ENCODE measurements at regions not wholly inside any gene's neighbourhood (a gene's known extent, or its start where the extent isn't known, plus 50 kb on each side); places are given as distances from the start of the nearest gene placed in this dataset.
A peak's percentile ranks its signal among the peaks of the same experiment; 100 is the strongest.

DNA sequence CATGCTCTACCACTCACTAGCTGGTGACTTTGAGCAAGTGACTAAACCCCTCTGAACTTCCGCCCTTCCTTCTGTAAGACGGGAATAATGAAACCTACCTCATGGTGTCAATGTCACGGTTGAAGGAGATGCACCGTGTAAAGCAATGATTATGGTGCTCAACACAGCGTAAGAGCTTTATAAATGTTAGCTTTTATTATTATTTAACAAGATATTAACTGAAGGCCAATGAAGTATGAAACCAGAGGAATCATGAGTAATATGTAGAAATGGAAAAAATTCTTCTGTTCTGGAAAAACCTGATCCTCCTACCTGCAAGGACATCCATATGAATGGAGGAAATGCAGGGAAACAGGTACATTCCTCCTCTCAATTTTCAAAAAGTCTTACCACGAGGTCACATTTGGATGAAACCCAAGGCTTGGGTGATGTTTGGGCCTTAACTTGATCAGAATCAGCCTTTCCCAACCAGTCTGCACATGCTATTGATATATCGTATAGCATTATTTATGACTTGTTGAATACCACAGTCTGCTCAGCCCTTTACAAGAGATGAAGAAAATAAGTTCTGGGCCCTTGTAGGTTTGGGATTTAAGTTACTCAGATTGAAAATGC lies 166.8 kb upstream of the TBX3 start:
- Histone ChIP-seq H3K4me1 (ENCODE audit: insufficient read depth, insufficient read length) (no peaks in the 10 kb centered on the region), H3K9ac (ENCODE audit: insufficient read length, low read depth) (no peak overlapping the region)

DNA sequence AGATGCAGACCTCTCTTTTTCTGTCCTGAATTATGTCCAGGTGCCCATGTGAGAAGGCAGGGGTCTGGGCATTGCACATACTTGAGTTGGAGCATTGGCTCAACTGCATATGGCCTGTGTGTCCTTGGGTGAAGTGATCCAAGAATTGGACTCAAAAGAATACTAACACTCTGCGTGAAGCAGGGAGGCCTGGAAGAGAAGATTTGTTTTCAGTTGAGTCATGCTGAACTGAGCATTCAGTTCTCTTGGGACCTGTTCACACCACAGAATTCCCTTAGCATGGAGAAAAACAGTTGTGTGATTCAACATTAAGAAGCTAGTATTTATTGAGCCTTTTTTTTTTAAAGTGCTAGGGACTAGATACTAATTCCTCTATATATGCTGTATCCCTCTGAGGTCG lies 164.7 kb upstream of the TBX3 start:
- Histone ChIP-seq H3K4me3 (ENCODE audit: insufficient read length, low read depth) (no peak overlapping the region), H3K36me3 (ENCODE audit: insufficient read depth, insufficient read length, low read length) (no peaks in the 10 kb centered on the region), H3K9me3 (ENCODE audit: insufficient read depth, low read length) (no peaks in the 10 kb centered on the region), H3K27me3 (ENCODE audit: insufficient read depth, insufficient read length) (no peaks in the 10 kb centered on the region), H3K9ac (ENCODE audit: insufficient read length, low read depth) (no peak overlapping the region), H3K4me1 (ENCODE audit: insufficient read depth, insufficient read length) (no peaks in the 10 kb centered on the region)
- TF ChIP-seq ZNF274 (IDR thresholded peaks at IDR 0.05; ENCODE audit: low read depth, low read length) (no peak), SUZ12 (IDR thresholded peaks at IDR 0.05; ENCODE audit: extremely low read depth, insufficient read depth, insufficient read length) (no peak), YY1 (IDR thresholded peaks at IDR 0.05; ENCODE audit: insufficient read depth, insufficient read length) (no peak)
- no peak for DNase-seq (ENCODE audit: low read depth, low spot score)

More for the DNA sequence above, 166.8 kb upstream of the TBX3 start:
- H3K9me3 ChIP-seq (ENCODE audit: insufficient read depth, low read length): no peaks in the 10 kb centered on the region; the same call in 1 of the 2 replicates
- no peaks in the 10 kb centered on the region for H3K36me3 ChIP-seq (ENCODE audit: insufficient read depth, insufficient read length, low read length)
- no peak for DNase-seq (ENCODE audit: low read depth, low spot score)
- no peaks in the 10 kb centered on the region for H3K27me3 ChIP-seq (ENCODE audit: insufficient read depth, insufficient read length)
- TF ChIP-seq YY1 (IDR thresholded peaks at IDR 0.05; ENCODE audit: insufficient read depth, insufficient read length) (no peak), SUZ12 (IDR thresholded peaks at IDR 0.05; ENCODE audit: extremely low read depth, insufficient read depth, insufficient read length) (no peak), ZNF274 (IDR thresholded peaks at IDR 0.05; ENCODE audit: low read depth, low read length) (no peak)
- H3K4me3 ChIP-seq (ENCODE audit: insufficient read length, low read depth): no peak overlapping the region

GRCh38 chr12:114847441-114848035 lies 163.6 kb upstream of the TBX3 start:
- DNase-seq (ENCODE audit: low read depth, low spot score): no peak
- Histone ChIP-seq H3K36me3 (ENCODE audit: insufficient read depth, insufficient read length, low read length) (no peaks in the 10 kb centered on the region), H3K4me3 (ENCODE audit: insufficient read length, low read depth) (no peak overlapping the region), H3K27me3 (ENCODE audit: insufficient read depth, insufficient read length) (no peaks in the 10 kb centered on the region), H3K9me3 (ENCODE audit: insufficient read depth, low read length) (no peaks in the 10 kb centered on the region), H3K9ac (ENCODE audit: insufficient read length, low read depth) (no peak overlapping the region), H3K4me1 (ENCODE audit: insufficient read depth, insufficient read length) (no peaks in the 10 kb centered on the region)
- TF ChIP-seq SUZ12 (IDR thresholded peaks at IDR 0.05; ENCODE audit: extremely low read depth, insufficient read depth, insufficient read length) (no peak), ZNF274 (IDR thresholded peaks at IDR 0.05; ENCODE audit: low read depth, low read length) (no peak), YY1 (IDR thresholded peaks at IDR 0.05; ENCODE audit: insufficient read depth, insufficient read length) (no peak)

DNA sequence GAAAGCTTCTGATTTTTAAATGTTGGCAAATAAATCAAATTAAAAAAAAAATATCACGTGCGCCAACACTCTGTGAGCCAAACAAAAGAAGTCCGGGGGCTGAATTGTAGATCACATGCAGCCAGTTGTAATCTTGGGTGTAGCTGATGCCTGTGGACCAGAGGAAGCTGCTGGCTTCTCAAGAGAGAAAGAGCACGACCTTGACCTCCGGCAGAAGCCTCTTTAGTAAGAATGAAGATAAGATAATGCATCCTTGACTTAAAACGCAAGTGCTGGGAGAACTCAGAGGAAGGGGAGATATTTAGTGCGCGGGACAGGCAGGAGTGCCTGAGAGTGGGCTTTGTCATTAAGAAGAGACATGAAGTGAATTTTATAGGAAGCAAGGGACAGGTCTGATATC lies 162.8 kb upstream of the TBX3 start:
- H3K4me1 ChIP-seq (ENCODE audit: insufficient read depth, insufficient read length): no peaks in the 10 kb centered on the region
- H3K36me3 ChIP-seq (ENCODE audit: insufficient read depth, insufficient read length, low read length): no peaks in the 10 kb centered on the region
- no peaks in the 10 kb centered on the region for H3K27me3 ChIP-seq (ENCODE audit: insufficient read depth, insufficient read length)
- no peak overlapping the region for H3K9ac ChIP-seq (ENCODE audit: insufficient read length, low read depth)
- H3K4me3 ChIP-seq (ENCODE audit: insufficient read length, low read depth): no peak overlapping the region
- DNase-seq (ENCODE audit: low read depth, low spot score): no peak
- H3K9me3 ChIP-seq (ENCODE audit: insufficient read depth, low read length): no peaks in the 10 kb centered on the region
- TF ChIP-seq YY1 (IDR thresholded peaks at IDR 0.05; ENCODE audit: insufficient read depth, insufficient read length) (no peak), ZNF274 (IDR thresholded peaks at IDR 0.05; ENCODE audit: low read depth, low read length) (no peak), SUZ12 (IDR thresholded peaks at IDR 0.05; ENCODE audit: extremely low read depth, insufficient read depth, insufficient read length) (no peak)

DNA sequence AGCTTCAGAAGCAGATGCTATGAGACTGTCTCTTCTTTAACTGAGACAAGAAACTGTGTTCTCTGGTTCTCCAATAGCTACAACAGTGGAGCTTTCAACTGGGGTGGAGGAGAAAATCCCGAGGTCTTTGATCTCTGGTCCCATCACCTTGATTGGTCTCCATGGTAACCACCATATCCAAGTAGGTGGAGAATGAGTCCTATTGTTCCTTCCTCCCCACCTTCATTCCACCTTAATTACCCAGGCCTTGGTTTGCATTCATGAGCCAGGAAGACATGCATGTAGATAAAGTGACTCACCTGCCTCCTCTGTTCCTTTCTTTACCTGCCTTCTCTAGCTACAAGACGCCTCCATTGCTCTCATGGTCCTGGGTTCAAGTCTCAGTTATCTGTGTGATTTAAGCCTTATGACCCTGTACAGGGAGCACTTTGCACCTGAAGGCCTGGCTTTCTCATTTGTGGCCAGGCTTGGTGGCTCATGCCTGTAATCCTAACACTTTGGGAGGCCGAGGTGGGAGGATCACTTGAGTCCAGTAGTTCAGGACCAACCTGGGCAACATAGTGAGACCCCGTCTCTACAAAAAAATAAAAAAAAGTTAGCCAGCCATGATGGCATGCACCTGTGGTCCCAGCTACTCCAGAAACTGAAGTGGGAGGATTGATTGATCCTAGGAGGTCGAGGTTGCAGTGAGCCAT lies 157.7 kb upstream of the TBX3 start:
- no peaks in the 10 kb centered on the region for H3K36me3 ChIP-seq (ENCODE audit: insufficient read depth, insufficient read length, low read length)
- H3K9me3 ChIP-seq (ENCODE audit: insufficient read depth, low read length): peaks cover 5% of the 10 kb centered on the region; the same call in 1 of the 2 replicates
- H3K27me3 ChIP-seq (ENCODE audit: insufficient read depth, insufficient read length): no peaks in the 10 kb centered on the region
- DNase-seq (ENCODE audit: low read depth, low spot score): peak; percentile 36
- no peak overlapping the region for H3K4me3 ChIP-seq (ENCODE audit: insufficient read length, low read depth)
- H3K9ac ChIP-seq (ENCODE audit: insufficient read length, low read depth): no peak overlapping the region
- no peaks in the 10 kb centered on the region for H3K4me1 ChIP-seq (ENCODE audit: insufficient read depth, insufficient read length)
- TF ChIP-seq ZNF274 (IDR thresholded peaks at IDR 0.05; ENCODE audit: low read depth, low read length): no peak
- TF ChIP-seq YY1 (IDR thresholded peaks at IDR 0.05; ENCODE audit: insufficient read depth, insufficient read length): no peak
- no peak for TF ChIP-seq SUZ12 (IDR thresholded peaks at IDR 0.05; ENCODE audit: extremely low read depth, insufficient read depth, insufficient read length)

DNA sequence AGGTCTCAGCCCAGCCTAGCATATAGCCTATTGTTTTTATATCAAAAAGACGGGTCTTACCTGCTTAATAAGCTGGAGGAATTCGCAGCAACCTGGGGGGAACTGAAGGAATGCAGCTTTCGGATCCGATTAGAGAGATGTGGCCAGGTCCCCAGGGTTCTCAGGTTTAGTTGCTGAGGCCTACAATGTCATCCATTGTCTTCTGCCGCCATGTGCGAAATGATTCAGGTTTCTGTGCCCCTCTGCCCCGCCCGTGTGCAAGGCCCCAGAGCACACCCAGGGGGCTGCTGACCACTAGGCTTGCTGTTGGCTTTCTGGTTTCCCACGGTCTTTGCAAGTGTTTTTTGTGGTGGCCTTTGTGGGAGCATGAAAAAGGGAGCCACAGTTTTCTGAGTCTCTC lies 154.5 kb upstream of the TBX3 start:
- no peak for TF ChIP-seq ZNF274 (IDR thresholded peaks at IDR 0.05; ENCODE audit: low read depth, low read length)
- TF ChIP-seq SUZ12 (IDR thresholded peaks at IDR 0.05; ENCODE audit: extremely low read depth, insufficient read depth, insufficient read length): no peak
- no peak for TF ChIP-seq YY1 (IDR thresholded peaks at IDR 0.05; ENCODE audit: insufficient read depth, insufficient read length)
- Histone ChIP-seq H3K27me3 (ENCODE audit: insufficient read depth, insufficient read length) (no peaks in the 10 kb centered on the region), H3K36me3 (ENCODE audit: insufficient read depth, insufficient read length, low read length) (no peaks in the 10 kb centered on the region), H3K9me3 (ENCODE audit: insufficient read depth, low read length) (peaks cover 22% of the 10 kb centered on the region), H3K4me3 (ENCODE audit: insufficient read length, low read depth) (no peak overlapping the region), H3K9ac (ENCODE audit: insufficient read length, low read depth) (no peak overlapping the region), H3K4me1 (ENCODE audit: insufficient read depth, insufficient read length) (no peaks in the 10 kb centered on the region)
- no peak for DNase-seq (ENCODE audit: low read depth, low spot score)

DNA sequence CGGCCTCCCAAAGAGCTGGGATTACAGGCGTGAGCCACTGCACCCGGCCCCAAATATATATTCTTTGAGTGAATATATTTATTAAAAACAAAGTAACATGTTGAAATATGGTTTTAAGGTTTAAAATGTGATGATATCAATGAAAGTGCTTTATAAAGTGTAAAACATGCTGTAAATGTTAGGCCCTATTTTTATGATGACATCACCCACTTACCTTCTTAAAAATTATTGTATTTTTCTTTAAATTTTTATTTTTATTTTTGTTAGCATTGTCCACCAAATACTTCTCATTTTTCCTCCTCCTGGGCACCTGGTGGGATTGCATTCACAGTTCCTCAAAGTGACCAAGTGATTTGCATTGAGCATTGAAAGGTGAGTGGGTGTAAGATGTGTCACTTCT lies 152.6 kb upstream of the TBX3 start:
- Histone ChIP-seq H3K9ac (ENCODE audit: insufficient read length, low read depth) (no peak overlapping the region), H3K36me3 (ENCODE audit: insufficient read depth, insufficient read length, low read length) (no peaks in the 10 kb centered on the region), H3K9me3 (ENCODE audit: insufficient read depth, low read length) (peaks cover 22% of the 10 kb centered on the region), H3K27me3 (ENCODE audit: insufficient read depth, insufficient read length) (no peaks in the 10 kb centered on the region), H3K4me3 (ENCODE audit: insufficient read length, low read depth) (no peak overlapping the region), H3K4me1 (ENCODE audit: insufficient read depth, insufficient read length) (no peaks in the 10 kb centered on the region)
- DNase-seq (ENCODE audit: low read depth, low spot score): no peak
- no peak for TF ChIP-seq YY1 (IDR thresholded peaks at IDR 0.05; ENCODE audit: insufficient read depth, insufficient read length)
- TF ChIP-seq ZNF274 (IDR thresholded peaks at IDR 0.05; ENCODE audit: low read depth, low read length): no peak
- TF ChIP-seq SUZ12 (IDR thresholded peaks at IDR 0.05; ENCODE audit: extremely low read depth, insufficient read depth, insufficient read length): no peak

All from NT2/D1 (cell line).